Hepatic stellate cell (primary cell): ENCODE measurements at regions not wholly inside any gene's neighbourhood (a gene's known extent, or its start where the extent isn't known, plus 50 kb on each side); places are given as distances from the start of the nearest gene placed in this dataset.

ENCODE experiments used
- DNase-seq: peaks from one replicate; pipeline ENCODE4 v3.0.0; 2011; ENCODE audit warnings: low spot score

DNA sequence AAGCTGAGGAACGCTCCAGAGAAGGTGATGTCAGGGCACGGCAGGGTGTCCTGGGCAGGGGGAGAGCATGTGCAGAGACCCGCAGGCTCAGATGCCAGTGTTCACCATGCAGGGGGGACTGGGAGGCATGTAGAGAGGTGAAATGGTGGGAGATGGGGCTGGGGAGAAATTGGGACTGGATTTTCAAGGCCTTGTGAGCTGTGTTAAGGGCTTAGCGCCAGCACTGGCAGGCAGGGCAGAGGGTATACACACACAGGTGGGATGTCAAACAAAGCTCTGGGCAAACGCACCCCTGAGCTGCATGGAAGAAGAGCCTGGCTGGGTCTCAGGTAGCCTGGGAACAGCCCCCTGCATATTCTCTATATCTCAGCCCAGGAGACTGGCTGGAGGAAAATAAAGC, 282.7 kb downstream of the SHQ1 start:
- no peak for DNase-seq

DNA sequence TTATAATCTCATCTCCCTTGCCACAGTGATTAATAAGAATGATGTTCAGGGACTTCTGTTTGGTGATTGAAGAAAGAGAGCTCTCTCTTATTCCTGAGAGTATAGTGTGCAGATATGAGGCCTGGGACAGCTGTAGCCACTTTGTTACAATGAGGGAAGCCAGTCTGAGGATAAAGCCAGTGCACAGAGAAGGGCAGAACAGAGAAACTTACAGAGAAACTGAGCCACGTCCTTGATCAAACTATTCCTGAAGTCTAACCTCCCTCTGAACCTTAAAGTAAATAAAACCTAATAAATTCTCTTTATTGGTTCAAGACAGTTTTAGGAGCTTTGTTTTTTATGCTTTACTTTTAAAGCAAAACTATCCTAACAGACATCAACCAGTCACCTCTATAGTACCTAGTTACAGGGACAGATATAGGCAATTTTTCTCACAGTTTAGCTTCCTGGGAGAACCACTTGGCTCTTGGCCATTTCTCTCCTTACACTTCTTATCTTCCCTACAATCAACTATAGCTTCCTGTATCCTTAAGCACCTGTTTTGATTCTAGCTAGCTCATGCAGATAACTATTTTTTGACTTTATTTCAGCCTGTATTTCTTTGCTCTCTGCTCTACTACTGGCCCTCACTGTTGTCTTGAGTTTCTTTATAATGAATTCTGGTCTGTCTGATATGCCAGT, 284.4 kb downstream of the SHQ1 start:
- DNase-seq, result no peak

DNA sequence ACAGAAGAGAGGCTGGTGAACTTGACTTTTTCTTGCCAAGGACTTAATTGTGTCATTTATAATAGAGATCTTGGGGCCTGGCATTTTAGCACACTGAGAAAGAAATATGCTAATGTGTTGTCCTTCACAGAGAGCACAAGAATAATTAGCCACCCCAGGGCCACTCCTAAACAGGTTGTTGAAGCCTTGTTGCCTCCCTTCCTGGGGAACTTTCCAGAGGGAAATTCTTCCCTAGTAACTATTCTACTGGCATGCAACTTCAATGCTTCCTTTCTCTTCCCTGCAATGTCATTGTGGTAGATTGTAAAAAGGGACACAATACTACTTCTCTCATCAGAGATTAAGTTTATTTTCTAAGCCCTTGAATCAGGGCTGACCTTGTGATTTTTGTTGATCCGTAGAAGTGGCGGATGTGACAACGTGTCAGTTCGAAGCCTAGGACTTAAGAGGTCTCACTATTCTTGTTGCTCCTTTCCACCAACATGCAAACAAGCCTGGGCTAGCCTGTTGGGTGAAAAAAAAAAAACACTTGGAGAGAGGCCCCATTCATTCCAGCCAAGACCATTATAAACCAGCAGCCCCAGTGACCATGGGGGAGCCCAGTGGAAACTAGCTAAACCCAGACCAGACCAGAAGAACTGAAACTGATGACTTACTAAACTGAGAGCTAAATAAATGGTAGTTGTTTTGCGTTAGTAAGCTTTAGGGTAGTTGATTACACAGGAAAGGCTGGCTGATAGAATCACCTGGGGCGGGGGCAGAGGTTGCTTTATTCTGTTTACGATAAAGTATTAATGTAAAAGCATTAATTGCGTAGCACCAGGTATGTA, 287.2 kb downstream of the SHQ1 start:
- DNase-seq, result no peak

DNA sequence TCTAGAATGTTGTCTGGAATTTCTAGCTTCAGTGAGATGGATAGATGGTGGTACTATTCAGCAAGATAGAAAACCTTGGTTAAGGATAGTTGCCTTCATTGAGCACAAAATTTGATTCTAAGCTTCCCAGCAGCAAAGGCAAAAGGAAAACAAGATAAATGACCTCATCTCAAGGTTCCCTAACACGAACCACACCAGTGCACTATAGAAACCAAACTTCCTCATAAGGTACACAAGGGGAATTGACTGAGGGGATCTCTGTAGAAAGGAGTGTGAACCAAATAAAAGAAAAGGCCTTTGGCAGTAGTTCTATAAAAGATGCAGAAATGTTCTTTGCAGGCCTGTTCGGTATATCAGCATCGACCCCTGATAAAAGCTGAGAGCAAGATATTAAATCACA, 288.9 kb downstream of the SHQ1 start:
- DNase-seq, result no peak

DNA sequence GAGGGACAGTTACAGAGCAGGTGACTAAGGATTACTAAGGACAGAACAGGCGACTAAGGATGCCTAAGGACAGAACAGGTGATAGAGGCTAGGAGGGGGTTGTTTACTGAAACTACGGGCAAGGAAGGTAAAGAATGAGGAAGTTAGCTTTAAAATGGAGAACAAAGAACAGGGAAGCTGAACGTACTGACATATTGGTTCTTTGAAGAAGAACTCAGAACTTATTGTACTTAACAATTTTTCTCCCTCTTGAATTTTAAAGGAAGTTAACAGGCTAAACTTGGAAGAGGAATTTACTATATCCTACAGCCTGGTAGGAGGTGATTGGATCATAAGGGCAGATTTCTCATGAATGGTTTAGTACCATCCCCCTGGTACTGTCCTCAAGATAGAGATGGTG, 290.2 kb downstream of the SHQ1 start:
- no peak for DNase-seq

DNA sequence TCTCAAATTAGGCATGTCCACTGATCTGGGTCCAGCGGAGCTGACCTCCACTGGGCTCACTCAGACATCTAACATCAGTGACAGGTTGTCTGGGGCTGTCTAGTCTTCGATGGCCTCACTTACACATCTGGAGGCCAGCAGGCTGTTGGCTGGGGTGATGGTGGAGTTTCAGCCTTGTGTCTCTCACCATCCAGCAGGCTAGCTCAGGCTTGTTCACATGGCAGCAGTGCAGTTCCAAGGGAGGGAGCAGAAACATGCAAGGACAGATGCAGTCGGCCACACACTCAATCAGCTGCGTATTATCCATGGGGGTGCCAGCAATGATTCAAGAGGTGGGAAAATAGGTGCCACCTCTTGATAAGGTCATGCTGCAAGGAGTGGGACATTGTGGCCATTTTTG, 292.5 kb downstream of the SHQ1 start:
- DNase-seq, result no peak

DNA sequence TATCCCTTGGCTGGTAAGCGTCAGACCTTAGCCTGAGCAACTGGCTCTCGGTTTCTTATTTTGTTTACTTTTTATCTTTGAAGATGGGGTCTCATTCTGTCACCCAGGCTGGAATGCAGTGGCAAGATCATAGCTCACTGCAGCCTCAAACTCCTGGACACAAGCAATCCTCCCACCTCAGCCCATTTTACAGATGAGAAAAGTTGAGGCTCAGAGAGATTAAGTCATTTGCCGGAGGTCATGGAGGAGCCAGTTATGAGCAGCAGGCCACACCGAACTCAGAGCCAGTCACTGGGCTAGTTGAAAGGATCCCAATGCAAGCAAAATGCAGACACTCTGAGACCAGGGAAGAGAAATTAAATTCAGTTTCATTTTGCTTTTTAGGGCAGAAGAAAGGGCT, 293.6 kb downstream of the SHQ1 start:
- no peak for DNase-seq

DNA sequence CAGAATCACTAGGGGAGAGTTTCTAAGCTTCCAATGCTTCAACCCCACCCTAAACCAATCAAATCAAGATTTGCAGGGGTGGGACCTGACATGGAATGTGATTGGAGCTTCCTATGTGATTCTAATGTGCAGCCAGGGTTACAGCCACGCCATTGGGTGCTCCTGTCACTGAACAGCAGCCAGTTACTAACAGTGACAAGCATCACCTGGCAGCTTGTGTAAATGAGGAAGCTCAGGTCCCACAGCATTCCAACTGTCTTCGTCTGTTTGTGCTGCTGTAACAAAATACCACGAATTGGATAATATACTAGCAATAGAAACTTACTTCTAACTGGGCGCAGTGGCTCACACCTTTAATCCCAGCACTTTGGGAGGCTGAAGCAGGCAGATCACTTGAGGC, 294.9 kb downstream of the SHQ1 start:
- no peak for DNase-seq

DNA sequence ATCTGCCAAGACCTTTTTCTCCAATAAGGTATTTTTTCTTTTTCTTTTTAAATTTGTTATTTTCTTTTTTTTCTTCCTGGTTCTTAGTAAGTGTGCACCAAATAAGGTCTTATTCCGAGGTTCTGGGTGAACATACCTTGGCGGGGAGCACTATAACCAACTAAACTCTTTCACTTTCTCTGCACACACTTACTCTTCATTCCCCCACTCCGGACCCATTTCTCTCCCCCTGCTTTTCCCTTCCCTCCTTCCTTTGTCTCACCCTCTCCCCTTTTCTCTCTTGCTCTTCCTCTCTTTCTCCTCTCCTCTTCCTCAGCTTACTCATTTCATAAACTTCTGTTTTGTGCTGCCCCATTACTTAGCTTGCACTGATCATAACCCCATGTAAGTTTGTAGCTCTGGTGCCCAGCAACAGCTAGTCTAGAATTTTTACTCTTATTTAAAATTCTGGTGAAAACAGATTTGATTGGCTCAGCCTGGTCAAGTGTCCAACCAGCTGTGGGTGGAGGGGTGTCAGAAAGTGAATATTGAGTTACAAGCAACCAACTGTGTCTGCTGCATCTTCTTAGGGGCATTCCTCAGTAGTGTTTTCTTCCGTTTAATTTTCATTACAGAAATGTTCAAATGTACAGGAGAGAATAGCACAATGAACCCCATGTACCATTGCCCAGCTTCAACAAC, 297.5 kb downstream of the SHQ1 start:
- no peak for DNase-seq

DNA sequence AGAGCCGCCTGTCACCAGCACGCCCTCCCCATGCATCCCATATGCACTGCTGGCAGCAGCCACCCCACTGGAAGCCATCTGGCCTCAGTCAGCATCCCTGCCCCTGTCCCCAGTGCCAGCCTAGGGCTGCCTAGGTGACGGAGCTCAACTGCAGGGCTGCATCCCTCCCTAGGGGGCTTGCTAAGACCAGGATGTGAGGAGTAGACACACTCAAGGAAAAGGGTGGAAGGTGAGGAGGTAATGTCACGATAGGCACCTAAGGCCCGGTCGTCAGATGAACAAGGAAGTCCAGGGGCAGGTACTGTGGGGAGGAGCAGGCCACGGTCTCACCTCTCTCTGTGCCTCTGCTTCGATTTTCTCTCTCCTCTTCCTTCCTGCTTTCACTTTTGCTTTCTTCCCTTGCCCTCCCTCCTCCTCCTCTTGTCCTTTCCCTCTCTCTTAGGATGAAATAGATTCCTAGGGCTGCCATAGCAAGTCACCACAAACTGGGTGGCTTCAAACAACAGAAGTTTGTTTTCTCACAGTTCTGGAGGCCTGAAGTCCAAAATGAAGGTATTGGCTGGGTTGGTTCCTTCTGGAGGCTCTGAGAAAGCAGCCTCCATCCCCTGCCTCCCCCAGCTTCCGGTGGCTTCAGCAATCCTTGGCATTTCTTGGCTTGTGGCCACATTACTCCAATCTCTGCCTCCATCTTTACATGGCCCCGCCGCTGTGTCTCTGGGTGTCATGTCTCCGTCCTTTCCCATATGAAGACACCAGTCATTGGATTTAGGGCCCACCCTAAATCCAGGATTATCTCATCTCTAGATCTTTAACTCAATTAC, 298.3 kb downstream of the SHQ1 start:
- DNase-seq, result no peak

DNA sequence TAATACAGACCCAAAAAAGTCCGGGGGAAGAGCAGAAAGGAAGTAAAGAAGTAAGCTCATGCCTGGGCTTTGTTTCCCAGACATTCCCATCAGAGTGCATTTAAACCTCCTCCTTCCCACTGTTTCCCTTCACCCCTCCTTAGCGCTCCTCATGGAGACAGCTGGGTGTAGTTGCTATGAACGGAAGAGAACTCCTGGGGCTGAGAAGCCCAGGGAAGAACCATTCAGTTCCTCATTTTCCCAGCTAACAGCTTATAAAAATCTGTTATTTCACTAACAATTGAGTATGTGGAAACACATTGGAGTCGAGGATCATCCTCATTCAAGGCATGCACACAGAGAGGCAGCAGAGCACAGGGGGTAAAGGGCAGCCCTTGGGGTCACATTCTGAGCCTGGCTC, 299.3 kb downstream of the SHQ1 start:
- DNase-seq, result no peak

DNA sequence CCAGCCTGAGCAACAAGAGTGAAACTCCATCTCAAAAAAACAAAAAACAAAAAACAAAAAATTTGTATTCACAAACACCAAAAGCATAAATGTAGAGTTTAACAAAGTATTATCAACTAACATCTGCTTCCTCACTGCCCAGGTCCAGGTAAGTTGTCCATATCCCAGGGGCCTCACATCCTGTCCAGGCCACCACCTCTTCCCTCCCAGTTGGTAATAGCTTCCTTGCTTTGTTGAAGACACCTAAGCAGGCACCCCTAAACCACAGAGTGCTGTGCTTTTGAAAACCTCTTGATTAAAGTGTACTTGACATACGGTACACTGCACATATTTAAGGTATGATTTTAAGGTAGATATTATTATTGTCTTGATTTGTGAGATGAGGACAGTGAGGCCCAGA, 299.8 kb downstream of the SHQ1 start:
- DNase-seq, result no peak

DNA sequence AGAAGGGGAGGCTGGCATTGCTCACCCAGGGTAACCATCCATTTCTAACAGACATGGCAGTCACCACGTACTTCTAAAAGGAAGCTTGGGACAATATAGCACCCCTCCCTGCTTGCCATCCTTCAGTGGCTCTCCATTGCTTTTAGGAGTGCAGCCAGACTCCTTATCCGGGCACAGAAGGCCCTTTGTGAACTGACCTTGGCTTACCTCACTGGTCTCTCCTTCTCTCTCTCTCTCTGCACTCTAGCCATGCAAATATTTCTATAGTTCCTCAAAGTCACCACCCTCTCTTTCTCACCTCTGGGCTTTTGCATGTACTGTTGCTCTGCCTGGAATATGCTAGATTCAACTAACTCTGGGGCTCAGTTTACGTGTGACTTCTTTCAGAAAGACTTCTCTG, 301.1 kb downstream of the SHQ1 start:
- no peak for DNase-seq

DNA sequence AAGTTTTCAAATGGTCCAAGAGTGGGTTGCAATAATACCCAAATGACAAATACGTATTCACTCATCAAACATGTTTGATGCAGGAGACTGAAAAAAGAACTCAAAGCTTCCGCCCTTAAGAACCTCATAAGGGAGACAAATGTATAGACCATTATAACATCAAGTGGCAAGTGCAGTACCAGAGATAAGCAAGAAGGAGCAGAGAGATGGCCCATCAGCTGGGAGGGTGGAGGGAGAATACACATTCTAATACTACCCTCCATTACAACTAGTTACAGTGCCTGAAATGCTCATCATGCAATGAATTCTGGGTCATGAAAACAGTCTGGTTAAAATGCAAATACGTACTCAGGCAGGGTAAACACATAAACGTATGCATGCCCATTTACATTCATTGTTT, 304.0 kb downstream of the SHQ1 start:
- DNase-seq, result no peak

DNA sequence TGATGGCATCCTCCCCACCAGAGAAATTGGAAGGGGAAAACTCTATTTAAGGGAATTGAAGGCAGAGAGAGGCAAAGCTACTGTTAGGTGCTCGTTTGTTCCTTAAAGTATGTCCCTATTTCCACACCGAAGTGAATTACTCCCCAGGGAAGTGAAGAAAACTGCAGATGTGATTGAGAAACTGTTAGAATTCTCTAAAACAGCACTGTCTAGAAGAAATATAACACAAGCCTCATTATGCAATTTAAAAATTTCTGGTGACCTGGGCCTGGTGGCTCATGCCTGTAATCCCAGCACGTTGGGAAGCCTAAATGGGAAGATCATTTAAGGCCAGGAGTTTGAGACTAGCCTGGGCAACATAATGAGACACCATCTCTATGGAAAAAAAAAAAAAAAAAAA, 305.0 kb downstream of the SHQ1 start:
- no peak for DNase-seq

DNA sequence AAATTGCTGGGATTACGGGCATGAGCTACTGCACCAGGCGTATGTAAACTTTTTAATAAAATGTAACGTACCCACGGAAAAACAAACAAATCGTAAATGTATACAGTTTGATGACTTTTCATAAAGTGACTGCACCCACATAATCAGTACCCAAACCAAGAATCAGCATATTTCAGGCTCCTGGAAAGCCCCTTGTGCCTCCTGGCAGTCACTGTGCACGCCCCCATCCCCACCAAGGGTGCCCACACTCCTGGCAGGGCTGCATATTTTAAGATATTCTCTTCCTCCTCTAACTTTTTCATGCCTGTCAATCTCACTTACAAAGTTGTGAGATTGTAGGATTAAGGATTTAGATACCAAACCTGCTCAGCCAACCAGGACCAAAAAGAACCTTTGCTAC, 305.5 kb downstream of the SHQ1 start:
- no peak for DNase-seq

DNA sequence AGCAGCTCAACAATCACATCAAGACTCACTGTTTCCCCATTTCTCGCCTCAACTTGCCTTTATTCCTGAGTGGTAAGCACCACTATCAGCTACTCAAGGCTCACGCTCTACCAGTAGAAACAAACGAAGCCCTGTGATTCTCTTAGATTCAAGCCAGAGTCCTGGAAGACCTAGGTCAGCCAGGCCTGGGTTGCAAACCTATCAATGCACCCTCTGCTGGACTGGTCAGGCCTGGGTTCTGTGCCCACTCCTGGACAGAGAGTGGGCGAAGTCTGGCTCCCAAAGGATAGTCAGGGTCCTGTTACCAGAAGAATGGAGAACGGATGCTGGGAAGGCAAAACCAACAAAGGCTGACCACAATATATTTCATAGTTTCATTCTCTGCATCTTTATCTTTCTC, 308.4 kb downstream of the SHQ1 start:
- no peak for DNase-seq

DNA sequence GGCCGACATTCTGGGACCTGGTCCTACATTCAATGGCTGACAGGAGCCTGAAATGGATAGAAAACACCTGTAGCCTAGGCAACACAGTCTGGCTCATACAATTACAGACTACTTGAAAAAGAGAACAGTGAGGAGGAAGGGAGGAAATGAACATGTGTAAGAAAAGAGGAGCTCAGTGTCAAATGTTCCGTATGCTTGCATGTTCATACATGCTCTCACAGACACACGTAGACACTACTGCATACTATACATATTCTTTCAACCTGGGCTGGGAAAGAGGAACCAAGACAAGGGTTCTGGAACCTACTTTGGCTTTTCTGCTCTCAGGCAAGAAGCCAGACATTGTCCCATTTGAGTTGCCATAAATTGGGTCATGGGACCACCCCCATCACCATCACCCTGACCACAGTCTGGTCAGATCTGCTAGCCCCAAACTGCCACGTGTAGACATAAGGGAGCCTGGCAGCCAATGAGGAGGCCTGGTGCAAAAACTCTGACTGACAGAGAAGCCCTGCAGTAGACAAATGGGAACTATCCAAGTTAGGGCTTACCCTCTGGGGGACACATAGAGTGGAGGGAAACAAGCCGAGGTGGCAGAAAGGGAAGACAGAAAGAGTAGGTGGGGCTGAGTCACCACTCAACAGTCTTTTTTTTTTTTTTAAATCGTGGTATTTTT, 310.0 kb downstream of the SHQ1 start:
- no peak for DNase-seq

DNA sequence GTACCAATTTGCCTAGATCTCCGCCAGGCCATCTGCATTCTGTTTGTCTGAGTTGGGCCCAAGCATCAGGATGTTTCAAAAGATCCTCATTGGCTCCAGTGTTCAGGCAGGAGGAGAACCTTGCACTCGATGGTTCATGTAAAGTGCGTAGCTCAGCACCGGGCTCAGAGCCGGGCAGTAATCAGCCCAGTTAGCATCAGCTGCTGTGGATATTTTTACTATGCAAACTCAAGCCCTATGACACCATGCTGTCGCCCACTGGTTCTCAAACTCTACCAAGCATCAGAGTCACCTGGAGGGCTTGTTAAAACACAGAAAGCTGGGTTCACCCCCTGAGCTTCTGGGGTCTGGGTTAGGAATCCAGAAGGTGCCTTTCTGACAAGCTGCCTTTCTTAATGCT, 310.8 kb downstream of the SHQ1 start:
- no peak for DNase-seq

DNA sequence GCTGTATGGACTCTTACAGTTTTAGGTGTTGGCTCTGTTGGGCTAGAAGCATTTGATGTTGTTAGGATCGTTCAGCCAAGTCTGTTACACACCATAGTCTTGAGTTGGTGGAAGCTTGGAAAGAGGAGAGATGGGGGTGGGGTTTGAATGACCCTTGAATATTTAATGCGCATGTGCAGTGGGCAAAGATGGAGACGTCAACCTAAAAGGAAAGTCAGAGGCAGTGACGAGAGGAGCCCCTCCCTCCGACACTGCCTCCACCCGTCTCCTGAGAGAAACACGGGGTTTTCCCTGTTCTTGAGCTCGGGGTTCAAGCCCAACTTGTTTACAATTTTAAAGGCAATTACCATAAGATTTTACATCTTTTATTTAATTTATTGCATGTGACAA, 311.4 kb downstream of the SHQ1 start:
- no peak for DNase-seq

DNA sequence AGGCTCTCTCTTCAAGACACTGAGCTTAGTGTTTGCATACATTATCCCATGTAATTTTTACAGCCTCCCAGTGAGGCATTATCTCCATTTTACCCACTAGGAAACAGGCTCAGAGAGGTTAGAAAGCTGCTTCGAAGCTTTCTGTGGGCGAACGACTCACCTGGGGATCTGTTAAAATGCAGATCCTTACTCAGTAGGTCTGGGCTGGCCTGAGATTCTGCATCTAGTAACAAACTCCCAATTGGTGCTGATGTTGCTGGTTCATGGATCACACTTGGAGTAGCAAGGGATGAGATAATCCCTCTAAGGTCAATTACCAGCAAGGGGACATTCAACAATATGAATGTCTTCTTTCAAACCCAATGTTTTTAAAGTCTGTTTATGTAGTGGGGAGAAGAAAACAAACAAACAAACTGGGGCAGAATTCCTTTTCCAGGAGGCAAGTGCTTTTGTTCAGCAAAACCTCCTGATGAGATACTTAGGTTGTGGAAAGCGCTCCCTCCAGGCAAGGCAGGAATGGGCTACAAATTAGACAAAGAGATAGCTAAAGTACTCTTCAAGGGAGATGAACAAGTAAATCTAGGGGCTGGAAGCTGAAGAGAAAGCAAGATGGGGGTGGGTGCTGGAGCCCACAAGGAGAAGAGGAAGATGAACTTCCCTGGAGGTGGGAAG, 311.9 kb downstream of the SHQ1 start:
- no peak for DNase-seq
